WTC11 (cell line): ENCODE measurements at regions not wholly inside any gene's neighbourhood (a gene's known extent, or its start where the extent isn't known, plus 50 kb on each side); places are given as distances from the start of the nearest gene placed in this dataset.

Experiments
- SMAD3 ChIP-seq: sonication (generic); formaldehyde crosslinking; IDR thresholded peaks from 2 replicates; pipeline ENCODE4 v1.8.0; 2022; ENCODE audit warnings: missing genetic modification reagents, mild to moderate bottlenecking, borderline replicate concordance
- ZNF121 ChIP-seq: sonication (generic); formaldehyde crosslinking; IDR thresholded peaks from 2 replicates; pipeline ENCODE4 v1.8.0; 2023; ENCODE audit warnings: missing genetic modification reagents
- TF ChIP-seq, protein P1 (sequence below): fragments of 200-600 bp; IDR thresholded peaks from 2 replicates; pipeline ENCODE4 v1.8.0; 2022; ENCODE audit warnings: antibody characterized with exemption

DNA sequence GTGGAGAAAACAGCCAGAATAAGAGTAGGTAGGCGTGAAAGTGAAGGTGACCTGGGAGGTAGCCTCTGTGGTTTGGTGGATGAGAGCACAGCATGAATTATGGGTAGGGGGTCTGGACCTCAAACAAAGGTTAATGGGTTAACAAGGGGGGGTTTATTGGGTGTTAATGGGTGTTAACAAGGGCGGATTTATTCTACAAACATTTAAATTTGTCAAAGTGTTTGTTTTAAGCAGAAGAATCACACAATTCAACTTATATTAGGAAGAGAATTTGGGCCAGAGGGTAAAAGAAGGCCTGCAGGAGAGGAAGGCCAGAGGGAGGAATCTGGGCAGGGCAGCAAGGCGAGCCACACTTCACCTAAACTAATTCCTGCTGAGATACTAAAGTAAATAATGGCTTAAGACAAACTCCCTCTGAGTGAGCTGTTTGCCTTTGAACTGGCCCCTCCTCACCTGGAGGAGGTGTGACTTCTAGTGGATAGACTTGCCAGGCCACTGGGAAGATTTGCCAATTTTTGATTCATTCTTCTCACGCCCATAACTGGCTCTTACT is 191.7 kb downstream of the GIPC2 start:
- TF ChIP-seq ZNF121 (CRISPR knock-in tag): no peak
- TF ChIP-seq SMAD3 (CRISPR knock-in tag): no peak
- TF ChIP-seq, protein P1, sequence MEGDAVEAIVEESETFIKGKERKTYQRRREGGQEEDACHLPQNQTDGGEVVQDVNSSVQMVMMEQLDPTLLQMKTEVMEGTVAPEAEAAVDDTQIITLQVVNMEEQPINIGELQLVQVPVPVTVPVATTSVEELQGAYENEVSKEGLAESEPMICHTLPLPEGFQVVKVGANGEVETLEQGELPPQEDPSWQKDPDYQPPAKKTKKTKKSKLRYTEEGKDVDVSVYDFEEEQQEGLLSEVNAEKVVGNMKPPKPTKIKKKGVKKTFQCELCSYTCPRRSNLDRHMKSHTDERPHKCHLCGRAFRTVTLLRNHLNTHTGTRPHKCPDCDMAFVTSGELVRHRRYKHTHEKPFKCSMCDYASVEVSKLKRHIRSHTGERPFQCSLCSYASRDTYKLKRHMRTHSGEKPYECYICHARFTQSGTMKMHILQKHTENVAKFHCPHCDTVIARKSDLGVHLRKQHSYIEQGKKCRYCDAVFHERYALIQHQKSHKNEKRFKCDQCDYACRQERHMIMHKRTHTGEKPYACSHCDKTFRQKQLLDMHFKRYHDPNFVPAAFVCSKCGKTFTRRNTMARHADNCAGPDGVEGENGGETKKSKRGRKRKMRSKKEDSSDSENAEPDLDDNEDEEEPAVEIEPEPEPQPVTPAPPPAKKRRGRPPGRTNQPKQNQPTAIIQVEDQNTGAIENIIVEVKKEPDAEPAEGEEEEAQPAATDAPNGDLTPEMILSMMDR: no peak
